H1 (cell line): ENCODE measurements at regions not wholly inside any gene's neighbourhood (a gene's known extent, or its start where the extent isn't known, plus 50 kb on each side); places are given as distances from the start of the nearest gene placed in this dataset.
A peak's percentile ranks its signal among the peaks of the same experiment; 100 is the strongest.

Experiments used
- CTCF ChIA-PET: fragments of 300-600 bp; sonication (Branson Sonifier 250); formaldehyde crosslinking; loops from one replicate; lab custom pipeline; 2021; ENCODE audit not compliant: partially characterized antibody; lab: Charles Lee
- POLR2A ChIA-PET: fragments of 300-600 bp; sonication (Branson Sonifier 250); formaldehyde crosslinking; loops from one replicate; lab custom pipeline; 2021; ENCODE audit warnings: inconsistent platforms; ENCODE audit not compliant: partially characterized antibody; lab: Charles Lee
- DNase-seq, 2 experiments: peaks; one replicate each; pipeline versions ENCODE4 v3.0.0 to v3.0.0-alpha.2; 2010 to 2022; ENCODE audit warnings: low spot score in 2 of 2, low read depth in 1 of 2, mixed read lengths in 1 of 2
- FAIRE-seq: peaks from 2 replicates; lab custom pipeline; 2011; peaks lifted over from hg19 to GRCh38; lab: Jason Lieb, UNC
- H2AFZ ChIP-seq: 2 replicates; pipeline ENCODE4 v1.8.1; 2012; ENCODE audit warnings: low read length, inconsistent platforms
- H2AK5ac ChIP-seq: 2 replicates; pipeline ENCODE4 v1.6.1; 2013; ENCODE audit warnings: low read depth, low read length
- H2BK120ac ChIP-seq: replicated peaks from 2 replicates; pipeline ENCODE3; 2013; ENCODE audit warnings: low read depth, low read length, inconsistent platforms
- H2BK12ac ChIP-seq: 2 replicates; pipeline ENCODE4 v1.6.1; 2013; ENCODE audit warnings: low read depth, low read length
- H2BK15ac ChIP-seq: 2 replicates; pipeline ENCODE4 v1.6.1; 2013; ENCODE audit warnings: low read length
- H2BK20ac ChIP-seq: 2 replicates; pipeline ENCODE4 v1.6.1; 2013; ENCODE audit warnings: low read length
- H2BK5ac ChIP-seq: 2 replicates; pipeline ENCODE4 v1.6.1; 2013; ENCODE audit warnings: low read depth, low read length
- H3K14ac ChIP-seq: 2 replicates; pipeline ENCODE4 v1.6.1; 2013; ENCODE audit warnings: inconsistent platforms; ENCODE audit not compliant: insufficient read length
- H3K18ac ChIP-seq: 2 replicates; pipeline ENCODE4 v1.6.1; 2013; ENCODE audit warnings: low read length; ENCODE audit errors: extremely low read depth
- H3K23ac ChIP-seq: 2 replicates; pipeline ENCODE4 v1.6.1; 2013; ENCODE audit warnings: inconsistent platforms; ENCODE audit not compliant: insufficient read length
- H3K23me2 ChIP-seq: 2 replicates; pipeline ENCODE4 v1.6.1; 2013; ENCODE audit warnings: low read depth, low read length
- H3K27ac ChIP-seq: 2 replicates; pipeline ENCODE4 v1.6.1; 2011; ENCODE audit warnings: low read depth, low read length, inconsistent platforms
- H3K27me3 ChIP-seq, 4 experiments: replicated peaks in 1 of 4; 1 replicate in 1 of 4; 2 replicates in 3 of 4; pipeline versions ENCODE4 v1.6.1 to v1.8.1; 2011 to 2013; ENCODE audit warnings: low read length in 3 of 4, mild to moderate bottlenecking in 3 of 4, inconsistent platforms in 2 of 4, mixed read lengths in 2 of 4, moderate library complexity in 1 of 4; ENCODE audit not compliant: control insufficient read depth in 3 of 4, insufficient read depth in 3 of 4; ENCODE audit errors: extremely low read depth in 1 of 4
- H3K36me3 ChIP-seq, 4 experiments: 2 replicates each; pipeline versions ENCODE4 v1.6.1 to v1.8.1; 2011 to 2013; ENCODE audit warnings: mild to moderate bottlenecking in 4 of 4, low read length in 3 of 4, moderate library complexity in 2 of 4, control low read depth in 1 of 4, inconsistent platforms in 1 of 4; ENCODE audit not compliant: insufficient read depth in 4 of 4, control insufficient read depth in 2 of 4
- H3K4ac ChIP-seq: replicated peaks from 2 replicates; pipeline ENCODE3; 2013; ENCODE audit warnings: low read length, low read depth, mixed read lengths, inconsistent platforms; ENCODE audit not compliant: insufficient read length
- H3K4me1 ChIP-seq, 4 experiments: replicated peaks in 1 of 4; 1 replicate in 1 of 4; 2 replicates in 3 of 4; pipeline versions ENCODE4 v1.6.1 to v1.8.1; 2011 to 2013; ENCODE audit warnings: low read length in 3 of 4, inconsistent platforms in 2 of 4, mixed read lengths in 1 of 4; ENCODE audit not compliant: insufficient read depth in 4 of 4, control insufficient read depth in 3 of 4
- H3K4me2 ChIP-seq, 2 experiments: 2 replicates each; pipeline versions ENCODE4 v1.6.1 to v1.8.1; 2011 to 2013; ENCODE audit warnings: low read depth in 2 of 2, low read length in 2 of 2, control low read depth in 1 of 2, inconsistent platforms in 1 of 2, mild to moderate bottlenecking in 1 of 2; ENCODE audit not compliant: insufficient read depth in 1 of 2
- H3K4me3 ChIP-seq, 4 experiments: fragments of 200-600, 300-600 bp in 1 of 4; sonication (generic), shearing (Covaris generic), sonication (Bioruptor Twin) in 1 of 4; 2 replicates each; pipeline versions ENCODE4 v1.5.1 to v1.8.1; 2011 to 2016; ENCODE audit warnings: low read length in 4 of 4, low read depth in 3 of 4, control low read depth in 2 of 4, inconsistent platforms in 2 of 4, mild to moderate bottlenecking in 2 of 4, mixed read lengths in 1 of 4, moderate library complexity in 1 of 4; ENCODE audit not compliant: insufficient read depth in 2 of 4; ENCODE audit errors: extremely low read depth in 1 of 4
- H3K56ac ChIP-seq: replicated peaks from 2 replicates; pipeline ENCODE3; 2013; ENCODE audit warnings: low read depth, mild to moderate bottlenecking, mixed read lengths, low read length, inconsistent platforms; ENCODE audit not compliant: insufficient read length
- H3K79me1 ChIP-seq: 2 replicates; pipeline ENCODE4 v1.6.1; 2013; ENCODE audit warnings: low read depth, low read length, control low read depth
- H3K79me2 ChIP-seq, 2 experiments: 2 replicates each; pipeline versions ENCODE4 v1.6.1 to v1.8.1; 2012 to 2013; ENCODE audit warnings: low read length in 2 of 2, mild to moderate bottlenecking in 2 of 2, inconsistent platforms in 1 of 2; ENCODE audit not compliant: insufficient read depth in 2 of 2, control insufficient read depth in 1 of 2
- H3K9ac ChIP-seq, 4 experiments: replicated peaks in 1 of 4; 1 replicate in 1 of 4; 2 replicates in 3 of 4; pipeline versions ENCODE4 v1.6.1 to v1.8.1; 2011 to 2013; ENCODE audit warnings: low read depth in 3 of 4, low read length in 3 of 4, control low read depth in 2 of 4, mild to moderate bottlenecking in 2 of 4, moderate library complexity in 2 of 4, inconsistent platforms in 1 of 4; ENCODE audit errors: extremely low read depth in 1 of 4
- H3K9me3 ChIP-seq, 2 experiments: 2 replicates each; pipeline versions ENCODE4 v1.6.1 to v1.8.1; 2012 to 2013; ENCODE audit warnings: mild to moderate bottlenecking in 2 of 2, moderate library complexity in 2 of 2, control low read depth in 1 of 2, inconsistent platforms in 1 of 2, low read depth in 1 of 2, low read length in 1 of 2, mixed read lengths in 1 of 2; ENCODE audit not compliant: insufficient read depth in 2 of 2
- H4K20me1 ChIP-seq, 2 experiments: replicated peaks in 1 of 2; 2 replicates each; pipeline versions ENCODE3 to v1.8.1; 2011 to 2013; ENCODE audit warnings: inconsistent platforms in 2 of 2, low read length in 2 of 2, mild to moderate bottlenecking in 1 of 2; ENCODE audit not compliant: insufficient read depth in 2 of 2, control insufficient read depth in 1 of 2
- H4K5ac ChIP-seq: 2 replicates; pipeline ENCODE4 v1.6.1; 2013; ENCODE audit warnings: low read length, low read depth, mixed read lengths, inconsistent platforms; ENCODE audit not compliant: insufficient read length
- H4K8ac ChIP-seq: 2 replicates; pipeline ENCODE4 v1.8.0; 2013; ENCODE audit warnings: mild to moderate bottlenecking, moderate library complexity, low read length, inconsistent platforms; ENCODE audit not compliant: insufficient read depth; ENCODE audit errors: extremely low read depth
- H4K91ac ChIP-seq: replicated peaks from 2 replicates; pipeline ENCODE3; 2013; ENCODE audit warnings: low read length, mixed read lengths, inconsistent platforms; ENCODE audit not compliant: insufficient read length
- JUND ChIP-seq: IDR thresholded peaks from 2 replicates; pipeline ENCODE4 v1.6.1; 2011; ENCODE audit warnings: mild to moderate bottlenecking, improper control_type of control experiment, low read length
- RAD21 ChIP-seq, 2 experiments: IDR thresholded peaks in 1 of 2; conservative IDR thresholded peaks in 1 of 2; 2 replicates each; pipeline ENCODE4 v1.6.1; 2011; ENCODE audit warnings: low read depth in 2 of 2, low read length in 2 of 2, improper control_type of control experiment in 1 of 2, inconsistent platforms in 1 of 2, mild to moderate bottlenecking in 1 of 2, moderate library complexity in 1 of 2
- WGBS, 2 experiments: shearing (Covaris generic) in 1 of 2; methylation state at CpG; one replicate each; pipeline versions ENCODE4 v1.1.6 to v1.1.7; 2013 to 2015; ENCODE audit warnings: low lambda C conversion rate in 2 of 2, mixed read lengths in 2 of 2, inconsistent platforms in 1 of 2, low coverage in 1 of 2, missing lambda C conversion rate in 1 of 2; ENCODE audit not compliant: insufficient replicate concordance in 2 of 2, insufficient coverage in 1 of 2, insufficient read length in 1 of 2; ENCODE audit errors: extremely low coverage in 1 of 2, missing lambda C conversion rate in 1 of 2; 5-methylcytosine and 5-hydroxymethylcytosine counted together

GRCh38 chr15:59762558-59762957 lies 73.4 kb upstream of the BNIP2 start:
- Histone ChIP-seq H2BK20ac (no peak overlapping the region), H2BK15ac (no peak overlapping the region), H4K20me1 (no peaks in the 10 kb centered on the region), H2BK12ac (no peak overlapping the region), H3K27me3 (no peaks in the 10 kb centered on the region), H3K9ac (no peak overlapping the region), H3K36me3 (no peaks in the 10 kb centered on the region), H3K23ac (no peak overlapping the region), H3K4me3 (no peak overlapping the region; a peak in 1 of 8 replicates), H4K8ac (no peak overlapping the region), H3K79me2 (no peaks in the 10 kb centered on the region), H3K18ac (no peak overlapping the region), H3K27ac (no peak overlapping the region), H2AFZ (no peak overlapping the region), H3K4me1 (no peaks in the 10 kb centered on the region; a peak in 2 of 7 replicates), H3K4me2 (no peak overlapping the region), H3K9me3 (no peaks in the 10 kb centered on the region), H3K56ac (no peak overlapping the region), H3K14ac (no peak overlapping the region), H4K91ac (no peak overlapping the region), H2BK5ac (no peak overlapping the region), H3K79me1 (no peaks in the 10 kb centered on the region), H3K23me2 (no peaks in the 10 kb centered on the region), H2BK120ac (no peak overlapping the region), H2AK5ac (no peak overlapping the region), H3K4ac (no peak overlapping the region), H4K5ac (no peak overlapping the region)
- ChIA-PET POLR2A (no interaction called here), CTCF (interaction anchor here (0.7 to 2.2 kb wide), 7 partner anchors 11 to 564 kb away, joined by 3 to 13 read pairs (median 3); no protein-coding TSS in a partner anchor)
- DNase-seq (no peak), FAIRE-seq (peak; percentile 65)
- 0 out of 4 replicates have a peak, but pooled peaks of 1 of the 2 experiments have one; percentile 1 for TF ChIP-seq RAD21 (IDR thresholded peaks at IDR 0.05 in 1 of 2, conservative IDR thresholded peaks at IDR 0.05 in 1 of 2; ENCODE audit: low read depth in 2 of 2, low read length in 2 of 2)
- no peak for TF ChIP-seq JUND
- 57% methylated on average over 3 of the region's 3 CpGs; no CpG with 5 or more reads in 1 of the 2 experiments for WGBS, 2 experiments
